GM20431 (cell line): ENCODE measurements at regions not wholly inside any gene's neighbourhood (a gene's known extent, or its start where the extent isn't known, plus 50 kb on each side); places are given as distances from the start of the nearest gene placed in this dataset.
"Not testable (repeated sequence)": the region's sequence is repeated elsewhere in the genome, so short reads cannot be mapped to it uniquely, and the experiment has no call there.

Experiments
- in situ Hi-C: fragments of 300-500 bp; cut with MseI, MboI; formaldehyde crosslinking; loops from one replicate; pipeline ENCODE4 v1.15.0; 2020; ENCODE audit warnings: low sequenced_read_pairs; ENCODE audit not compliant: unreplicated experiment

GRCh38 chr15:85263842-85264440, 116.5 kb upstream of the AKAP13 start:
- in situ Hi-C loops: not testable (repeated sequence)

DNA sequence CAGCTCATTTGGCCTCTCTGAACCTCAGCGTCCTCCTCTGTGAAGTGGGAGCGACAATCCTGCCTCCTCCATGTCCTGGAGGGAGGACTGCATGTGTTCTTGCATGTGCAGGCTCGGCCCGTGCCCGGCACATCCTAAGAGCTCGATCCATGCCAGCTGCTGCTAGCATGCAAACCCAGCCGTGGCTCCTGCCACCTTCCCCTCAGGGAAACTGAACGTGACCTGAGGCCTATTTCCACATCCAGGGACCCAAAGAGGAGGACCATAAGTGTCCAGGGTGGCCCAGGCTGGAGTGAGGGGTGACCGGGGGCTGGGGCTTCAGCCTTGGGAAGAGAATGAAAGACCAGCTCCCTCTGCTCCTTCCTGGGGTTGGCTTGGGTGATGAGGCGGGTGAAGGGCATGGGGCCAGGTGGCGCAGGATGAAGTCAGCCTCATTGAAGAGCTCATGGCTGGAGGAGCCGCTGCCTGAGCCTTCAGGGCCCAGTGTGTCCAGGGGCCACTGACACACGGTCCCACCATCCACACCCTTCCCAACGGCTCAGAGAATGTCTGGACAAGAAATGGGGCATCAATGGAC, 115.7 kb upstream of the AKAP13 start:
- in situ Hi-C loops: not testable (repeated sequence)

DNA sequence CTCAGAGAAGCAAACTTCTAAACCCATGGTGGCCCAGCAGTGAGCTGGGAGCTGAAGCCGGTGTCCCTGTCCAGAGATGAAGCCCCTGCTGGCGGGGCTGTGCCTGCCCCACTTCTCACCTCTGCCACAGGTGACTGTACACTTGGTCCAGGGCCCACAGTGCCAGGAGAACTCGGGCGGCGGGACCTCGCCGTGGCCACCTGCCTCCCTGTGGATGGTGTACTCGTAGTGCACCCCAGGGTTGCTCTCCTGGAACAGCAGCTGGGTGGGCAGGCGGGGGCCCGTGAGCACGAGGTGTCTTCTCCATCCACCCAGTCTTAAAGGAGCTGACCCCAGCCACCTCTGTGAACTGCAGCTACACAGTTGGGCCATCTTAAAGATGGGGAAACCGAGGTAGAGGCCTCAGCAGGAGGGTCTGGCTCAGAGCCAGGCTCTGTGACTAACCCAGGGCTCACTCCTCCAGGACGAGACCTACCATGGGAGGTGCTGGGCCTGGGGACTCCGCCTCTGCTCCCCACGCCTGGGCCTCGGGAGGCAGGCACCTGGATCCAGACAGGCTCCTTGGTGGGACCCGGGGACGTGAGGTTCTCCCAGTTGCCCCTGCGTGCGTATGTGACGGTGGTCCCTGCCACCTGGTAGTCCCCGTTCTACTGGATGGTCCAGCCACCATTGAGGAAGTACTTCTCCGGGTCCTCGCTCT, 113.1 kb upstream of the AKAP13 start:
- in situ Hi-C loops: not testable (repeated sequence)

GRCh38 chr15:85274315-85275050, 105.9 kb upstream of the AKAP13 start:
- in situ Hi-C loops: loop anchor here (25.0 kb wide), 1 partner anchor 563 kb away; no protein-coding TSS in a partner anchor

GRCh38 chr15:85276508-85276907, 103.9 kb upstream of the AKAP13 start:
- in situ Hi-C loops: loop anchor here (25.0 kb wide), 1 partner anchor 561 kb away; no protein-coding TSS in a partner anchor

GRCh38 chr15:85276921-85277320, 103.5 kb upstream of the AKAP13 start:
- in situ Hi-C loops: loop anchor here (25.0 kb wide), 1 partner anchor 560 kb away; no protein-coding TSS in a partner anchor

GRCh38 chr15:85277847-85278370, 102.5 kb upstream of the AKAP13 start:
- in situ Hi-C loops: loop anchor here (25.0 kb wide), 1 partner anchor 559 kb away; no protein-coding TSS in a partner anchor

DNA sequence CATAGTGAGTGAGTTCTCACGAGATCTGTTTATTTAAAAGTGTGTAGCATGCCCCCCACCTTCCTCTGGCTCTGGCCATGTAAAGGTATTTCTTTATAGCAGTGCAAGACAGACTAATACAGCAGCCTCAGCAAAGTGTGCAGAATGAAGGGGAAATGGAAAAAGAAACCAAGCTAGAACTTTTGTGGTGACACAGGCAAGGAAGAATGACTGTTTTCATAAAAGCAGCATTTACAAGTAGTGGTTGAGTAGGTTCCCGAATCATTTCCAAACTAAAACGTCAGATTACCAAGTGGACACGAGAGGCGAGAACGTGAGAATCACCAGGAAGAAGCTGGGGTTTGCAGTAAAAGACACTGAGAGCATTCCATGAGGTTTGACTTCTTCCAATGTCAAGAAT, 100.2 kb upstream of the AKAP13 start:
- in situ Hi-C loops: loop anchor here (25.0 kb wide), 1 partner anchor 557 kb away; no protein-coding TSS in a partner anchor

DNA sequence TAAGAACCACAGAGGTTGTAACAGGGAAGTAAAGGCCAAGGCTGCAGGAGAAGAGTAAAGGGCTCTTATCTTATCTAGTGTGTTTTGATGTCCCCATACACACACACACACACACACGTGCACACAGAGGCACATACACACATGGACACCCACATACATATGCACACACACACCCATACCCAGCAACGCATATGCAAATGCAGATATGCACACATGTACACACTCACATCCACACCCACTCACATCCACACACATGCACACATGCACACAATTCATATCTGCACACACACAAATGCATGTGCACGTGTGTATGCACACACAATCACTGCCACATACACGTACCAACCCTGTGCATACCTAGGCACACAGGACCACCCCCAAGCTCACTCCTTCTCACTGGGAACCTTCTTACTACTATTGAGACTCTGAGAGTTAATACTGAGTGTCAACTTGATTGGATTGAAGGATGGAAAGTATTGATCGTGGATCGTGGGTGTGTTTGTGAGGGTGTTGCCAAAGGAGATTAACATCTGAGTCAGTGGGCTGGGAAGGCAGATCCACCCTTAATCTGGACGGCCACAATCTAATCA, 99.0 kb upstream of the AKAP13 start:
- in situ Hi-C loops: loop anchor here (25.0 kb wide), 1 partner anchor 556 kb away; no protein-coding TSS in a partner anchor

- in situ Hi-C loops: loop anchor here (25.0 kb wide), 1 partner anchor 555 kb away; no protein-coding TSS in a partner anchor
Measured at GRCh38 chr15:85282504-85283115, 97.8 kb upstream of the AKAP13 start.

- in situ Hi-C loops: loop anchor here (25.0 kb wide), 1 partner anchor 553 kb away; no protein-coding TSS in a partner anchor
Measured at GRCh38 chr15:85283815-85284214, 96.6 kb upstream of the AKAP13 start.

DNA sequence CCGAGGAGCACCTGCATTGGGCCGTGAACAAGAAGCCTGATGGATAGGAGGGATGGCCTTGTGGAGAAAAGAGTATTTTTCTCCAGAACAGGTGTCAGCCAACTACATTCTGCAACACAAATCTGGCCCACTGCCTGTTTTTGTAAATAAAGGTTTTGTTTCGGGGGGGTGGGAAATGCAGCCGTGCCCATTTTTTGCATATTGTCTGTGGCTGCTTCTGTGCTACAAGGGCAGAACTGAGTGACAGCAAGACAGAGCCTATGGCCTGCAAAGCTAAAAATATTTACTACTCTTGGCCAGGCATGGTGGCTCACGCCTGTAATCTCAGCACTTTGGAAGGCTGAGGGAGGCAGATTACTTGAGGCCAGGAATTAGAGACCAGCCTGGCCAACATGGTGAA, 95.9 kb upstream of the AKAP13 start:
- in situ Hi-C loops: loop anchor here (25.0 kb wide), 1 partner anchor 553 kb away; no protein-coding TSS in a partner anchor

- in situ Hi-C loops: loop anchor here (25.0 kb wide), 1 partner anchor 547 kb away; no protein-coding TSS in a partner anchor
Measured at GRCh38 chr15:85289677-85290365, 90.6 kb upstream of the AKAP13 start.

DNA sequence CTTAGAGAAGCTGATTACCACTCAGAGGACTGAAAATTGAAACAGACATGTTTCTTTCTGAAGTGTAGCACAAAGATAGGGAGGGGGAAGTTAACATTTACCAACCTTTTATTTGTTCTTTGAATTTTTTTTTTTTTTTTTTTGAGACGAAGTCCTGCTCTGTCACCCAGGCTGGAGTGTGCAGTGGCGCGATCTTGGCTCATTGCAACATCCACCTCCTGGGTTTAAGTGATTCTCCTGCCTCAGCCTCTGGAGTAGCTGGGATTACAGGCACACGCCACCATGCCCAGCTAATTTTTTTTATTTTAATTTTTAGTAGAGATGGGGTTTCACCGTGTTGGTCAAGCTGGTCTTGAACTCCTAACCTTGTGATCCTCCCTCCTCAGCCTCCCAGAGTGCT, 87.8 kb upstream of the AKAP13 start:
- in situ Hi-C loops: loop anchor here (25.0 kb wide), 1 partner anchor 545 kb away; no protein-coding TSS in a partner anchor

- in situ Hi-C loops: loop anchor here (25.0 kb wide), 1 partner anchor 540 kb away; no protein-coding TSS in a partner anchor
Measured at GRCh38 chr15:85296615-85297402, 83.6 kb upstream of the AKAP13 start.

GRCh38 chr15:85297537-85297936, 82.9 kb upstream of the AKAP13 start:
- in situ Hi-C loops: loop anchor here (25.0 kb wide), 1 partner anchor 540 kb away; no protein-coding TSS in a partner anchor

- in situ Hi-C loops: loop anchor here (25.0 kb wide), 1 partner anchor 539 kb away; no protein-coding TSS in a partner anchor
Measured at GRCh38 chr15:85298366-85298765, 82.0 kb upstream of the AKAP13 start.
